T-helper 17 cell (primary cell): ENCODE measurements at regions not wholly inside any gene's neighbourhood (a gene's known extent, or its start where the extent isn't known, plus 50 kb on each side); places are given as distances from the start of the nearest gene placed in this dataset.

ENCODE experiments used
- ATAC-seq: fragments of 150-1000 bp; cut with Tn5 transposase; 2 replicates; pipeline ENCODE4 v1.10.0; 2021; ENCODE audit warnings: mild to moderate bottlenecking, moderate library complexity
- DNase-seq, 3 donors: peaks; one replicate each; pipeline versions ENCODE4 v3.0.0 to v3.0.0-alpha.2; 2020 to 2021
- H3K9me3 ChIP-seq: one replicate; pipeline ENCODE4 v1.7.0; 2013; ENCODE audit warnings: low read length, mild to moderate bottlenecking; ENCODE audit not compliant: control insufficient read depth, poor library complexity, severe bottlenecking
- H3K27ac Mint-ChIP-seq: one replicate; pipeline ENCODE4 v1.8.0; 2022; ENCODE audit warnings: mild to moderate bottlenecking, moderate library complexity, mixed read lengths
- H3K27me3 Mint-ChIP-seq: one replicate; pipeline ENCODE4 v1.8.0; 2022; ENCODE audit warnings: mixed read lengths
- H3K36me3 Mint-ChIP-seq: one replicate; pipeline ENCODE4 v1.8.0; 2022; ENCODE audit warnings: low read depth, mixed read lengths
- H3K4me1 Mint-ChIP-seq: one replicate; pipeline ENCODE4 v1.8.0; 2022; ENCODE audit warnings: mild to moderate bottlenecking, mixed read lengths
- H3K4me3 Mint-ChIP-seq: one replicate; pipeline ENCODE4 v1.8.0; 2022; ENCODE audit warnings: mild to moderate bottlenecking, moderate library complexity, mixed read lengths

- ATAC-seq (no peak), DNase-seq (no peak)
- no peak overlapping the region for H3K4me3 Mint-ChIP-seq
- peaks cover 4% of the 10 kb centered on the region for H3K36me3 Mint-ChIP-seq
- no peaks in the 10 kb centered on the region for H3K27me3 Mint-ChIP-seq
- no peaks in the 10 kb centered on the region for H3K4me1 Mint-ChIP-seq
- H3K27ac Mint-ChIP-seq = no peak overlapping the region
- no peaks in the 10 kb centered on the region for H3K9me3 ChIP-seq
Measured at GRCh38 chr12:19572920-19573558, 133.7 kb downstream of the AEBP2 start.

- H3K27me3 Mint-ChIP-seq = no peaks in the 10 kb centered on the region
- no peak for ATAC-seq
- H3K36me3 Mint-ChIP-seq = peaks cover 4% of the 10 kb centered on the region
- no peaks in the 10 kb centered on the region for H3K4me1 Mint-ChIP-seq
- H3K9me3 ChIP-seq = no peaks in the 10 kb centered on the region
- no peak for DNase-seq
- H3K4me3 Mint-ChIP-seq = no peak overlapping the region
- no peak overlapping the region for H3K27ac Mint-ChIP-seq
Measured at GRCh38 chr12:19573866-19574265, 134.6 kb downstream of the AEBP2 start.

- no peaks in the 10 kb centered on the region for H3K4me1 Mint-ChIP-seq
- H3K4me3 Mint-ChIP-seq = peak overlapping the region; percentile 41
- no peaks in the 10 kb centered on the region for H3K9me3 ChIP-seq
- H3K27me3 Mint-ChIP-seq = no peaks in the 10 kb centered on the region
- peaks cover 4% of the 10 kb centered on the region for H3K36me3 Mint-ChIP-seq
- peak overlapping the region; percentile 8 for H3K27ac Mint-ChIP-seq
- no peak for ATAC-seq
- DNase-seq = no peak
Measured at GRCh38 chr12:19574601-19575000, 135.3 kb downstream of the AEBP2 start.

GRCh38 chr12:19575337-19576243 is 136.3 kb downstream of the AEBP2 start:
- no peaks in the 10 kb centered on the region for H3K9me3 ChIP-seq
- ATAC-seq (no peak), DNase-seq (no peak)
- H3K36me3 Mint-ChIP-seq = peaks cover 4% of the 10 kb centered on the region
- no peaks in the 10 kb centered on the region for H3K27me3 Mint-ChIP-seq
- H3K4me3 Mint-ChIP-seq = no peak overlapping the region
- peak overlapping the region; percentile 8 for H3K27ac Mint-ChIP-seq
- H3K4me1 Mint-ChIP-seq = no peaks in the 10 kb centered on the region

GRCh38 chr12:19576506-19577280 is 137.4 kb downstream of the AEBP2 start:
- H3K9me3 ChIP-seq = no peaks in the 10 kb centered on the region
- no peaks in the 10 kb centered on the region for H3K27me3 Mint-ChIP-seq
- no peaks in the 10 kb centered on the region for H3K4me1 Mint-ChIP-seq
- no peak overlapping the region for H3K4me3 Mint-ChIP-seq
- DNase-seq (no peak), ATAC-seq (no peak)
- H3K27ac Mint-ChIP-seq = no peak overlapping the region
- peaks cover 4% of the 10 kb centered on the region for H3K36me3 Mint-ChIP-seq

GRCh38 chr12:19577281-19577530 is 137.9 kb downstream of the AEBP2 start:
- Mint-ChIP-seq H3K27ac (no peak overlapping the region), H3K4me1 (no peaks in the 10 kb centered on the region), H3K36me3 (peaks cover 4% of the 10 kb centered on the region), H3K4me3 (no peak overlapping the region), H3K27me3 (no peaks in the 10 kb centered on the region)
- no peaks in the 10 kb centered on the region for H3K9me3 ChIP-seq
- DNase-seq = no peak
- no peak for ATAC-seq

- no peak overlapping the region for H3K4me3 Mint-ChIP-seq
- peaks cover 2% of the 10 kb centered on the region for H3K36me3 Mint-ChIP-seq
- H3K27ac Mint-ChIP-seq = no peak overlapping the region
- peaks cover 6% of the 10 kb centered on the region for H3K4me1 Mint-ChIP-seq
- DNase-seq (no peak), ATAC-seq (peak; percentile 92)
- no peaks in the 10 kb centered on the region for H3K27me3 Mint-ChIP-seq
- no peaks in the 10 kb centered on the region for H3K9me3 ChIP-seq
Measured at GRCh38 chr12:19584732-19585131, 145.4 kb downstream of the AEBP2 start.

GRCh38 chr12:19588951-19589350 is 149.7 kb downstream of the AEBP2 start:
- ATAC-seq = no peak
- Mint-ChIP-seq H3K27me3 (no peaks in the 10 kb centered on the region), H3K4me1 (peaks cover 6% of the 10 kb centered on the region), H3K27ac (no peak overlapping the region), H3K36me3 (peaks cover 2% of the 10 kb centered on the region), H3K4me3 (no peak overlapping the region)
- no peak for DNase-seq
- no peaks in the 10 kb centered on the region for H3K9me3 ChIP-seq

GRCh38 chr12:19591951-19592350 is 152.7 kb downstream of the AEBP2 start:
- Mint-ChIP-seq H3K4me3 (no peak overlapping the region), H3K4me1 (no peaks in the 10 kb centered on the region), H3K27me3 (no peaks in the 10 kb centered on the region), H3K27ac (no peak overlapping the region), H3K36me3 (no peaks in the 10 kb centered on the region)
- DNase-seq (no peak), ATAC-seq (no peak)
- no peaks in the 10 kb centered on the region for H3K9me3 ChIP-seq

DNA sequence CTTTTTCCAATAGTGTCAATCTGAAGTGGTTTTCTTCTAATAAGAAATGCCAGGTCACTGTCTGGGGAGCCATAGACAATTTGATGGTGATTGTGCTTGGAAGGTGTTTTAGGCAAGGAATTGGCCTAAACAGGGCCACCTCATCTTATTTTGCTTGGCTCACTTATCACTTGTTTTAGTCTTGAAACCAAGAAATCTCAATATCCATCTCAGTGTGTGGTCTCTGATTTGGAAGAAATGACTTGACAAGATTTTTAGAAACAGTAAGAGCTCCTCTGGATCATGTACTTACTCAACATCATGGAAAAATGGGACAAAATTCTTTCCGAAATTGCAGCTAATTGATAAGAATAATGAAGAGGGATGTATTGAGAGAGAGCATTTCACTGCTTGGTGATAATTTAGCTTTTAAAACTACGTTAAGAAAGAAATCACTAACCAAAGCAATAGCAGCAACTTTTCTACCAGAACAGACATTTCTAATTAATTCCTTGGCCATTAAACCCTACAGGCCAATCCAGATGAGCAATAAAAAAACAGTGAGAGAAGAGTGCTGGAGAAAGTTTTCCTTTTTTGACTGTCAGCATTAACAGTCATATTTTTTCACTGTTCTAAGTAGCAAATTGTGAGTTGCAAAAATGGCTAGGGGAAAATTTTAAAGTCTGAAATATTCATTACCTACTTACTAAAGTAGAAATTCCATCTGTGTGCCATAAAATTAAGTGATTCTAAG is 157.3 kb downstream of the AEBP2 start:
- DNase-seq (no peak), ATAC-seq (no peak)
- Mint-ChIP-seq H3K4me3 (no peak overlapping the region), H3K4me1 (no peaks in the 10 kb centered on the region), H3K27me3 (no peaks in the 10 kb centered on the region), H3K36me3 (no peaks in the 10 kb centered on the region), H3K27ac (no peak overlapping the region)
- no peaks in the 10 kb centered on the region for H3K9me3 ChIP-seq

DNA sequence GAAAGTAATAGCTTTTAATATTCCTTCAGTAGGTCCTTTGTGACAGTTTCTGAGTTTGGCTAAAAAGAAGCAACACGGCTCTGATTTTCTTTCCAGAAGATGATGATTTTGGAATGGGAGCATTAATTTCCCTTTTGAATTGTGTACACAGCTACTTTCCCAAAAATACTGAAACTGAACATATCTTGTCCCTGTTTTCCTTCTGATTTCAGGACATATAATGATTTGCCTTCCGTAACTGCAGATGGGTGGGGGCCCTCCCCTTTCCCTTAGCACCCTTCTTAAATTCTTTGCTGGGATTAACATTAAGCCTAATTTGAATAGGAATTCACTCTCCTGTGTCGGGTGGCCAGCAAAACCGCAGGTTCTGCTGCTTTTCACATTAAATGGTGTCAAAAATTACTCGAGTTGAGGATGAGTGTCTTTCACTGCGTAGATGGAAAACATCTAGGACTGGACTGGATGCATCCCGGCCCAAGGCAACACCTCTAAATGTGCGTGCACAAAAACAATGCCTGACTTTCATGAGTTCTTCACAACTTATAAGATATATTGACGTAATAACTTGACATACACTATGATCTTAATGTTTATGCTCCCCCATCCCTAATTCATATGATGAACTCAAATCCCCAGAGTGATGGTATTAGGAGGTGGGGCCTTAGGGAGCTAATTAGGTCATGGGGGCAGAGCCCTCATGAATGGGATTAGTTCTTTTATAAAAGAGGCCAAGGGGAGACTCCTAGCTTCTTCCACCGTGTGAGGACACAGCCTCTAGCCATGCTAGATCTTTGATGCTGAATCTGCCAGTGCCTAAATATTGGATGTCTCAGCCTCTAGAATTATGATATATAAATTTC is 158.1 kb downstream of the AEBP2 start:
- DNase-seq (no peak), ATAC-seq (no peak)
- no peaks in the 10 kb centered on the region for H3K27me3 Mint-ChIP-seq
- no peaks in the 10 kb centered on the region for H3K4me1 Mint-ChIP-seq
- H3K9me3 ChIP-seq = no peaks in the 10 kb centered on the region
- no peaks in the 10 kb centered on the region for H3K36me3 Mint-ChIP-seq
- no peak overlapping the region for H3K4me3 Mint-ChIP-seq
- no peak overlapping the region for H3K27ac Mint-ChIP-seq

GRCh38 chr12:19605720-19606119 is 166.4 kb downstream of the AEBP2 start:
- Mint-ChIP-seq H3K4me1 (no peaks in the 10 kb centered on the region), H3K36me3 (no peaks in the 10 kb centered on the region), H3K27ac (no peak overlapping the region), H3K4me3 (no peak overlapping the region), H3K27me3 (no peaks in the 10 kb centered on the region)
- peaks cover 2% of the 10 kb centered on the region for H3K9me3 ChIP-seq
- ATAC-seq (no peak), DNase-seq (no peak)
